Natural killer cell treated with Interleukin-12 subunit alpha and Interleukin-12 subunit beta and Interleukin-15 and Interleukin-18, amount 100 ng/mL, for 72 hours (primary cell): ENCODE measurements at regions not wholly inside any gene's neighbourhood (a gene's known extent, or its start where the extent isn't known, plus 50 kb on each side); places are given as distances from the start of the nearest gene placed in this dataset.
A peak's percentile ranks its signal among the peaks of the same experiment; 100 is the strongest.

ENCODE experiments used
- ATAC-seq, 2 donors: fragments of 150-1000 bp; cut with Tn5 transposase in 1 of 2; sonication (Bioruptor Pico), chemical (Tn5 transposase) in 1 of 2; 2 replicates each; pipeline ENCODE4 v1.10.0; 2021
- DNase-seq: peaks from one replicate; pipeline ENCODE4 v3.0.0; 2022; ENCODE audit warnings: low spot score
- H3K27ac Mint-ChIP-seq, 2 donors: 1 replicate in 1 of 2; 2 replicates in 1 of 2; pipeline ENCODE4 v1.8.0; 2022; ENCODE audit warnings: mixed read lengths in 2 of 2, mild to moderate bottlenecking in 1 of 2, moderate library complexity in 1 of 2
- H3K27me3 Mint-ChIP-seq, 2 donors: 1 replicate in 1 of 2; 2 replicates in 1 of 2; pipeline ENCODE4 v1.8.0; 2022; ENCODE audit warnings: mixed read lengths in 2 of 2
- H3K36me3 Mint-ChIP-seq: one replicate; pipeline ENCODE4 v1.8.0; 2022; ENCODE audit warnings: mixed read lengths
- H3K4me1 Mint-ChIP-seq, 2 donors: 1 replicate in 1 of 2; 2 replicates in 1 of 2; pipeline ENCODE4 v1.8.0; 2022; ENCODE audit warnings: low read depth in 2 of 2, mixed read lengths in 2 of 2, mild to moderate bottlenecking in 1 of 2
- H3K4me3 Mint-ChIP-seq: one replicate; pipeline ENCODE4 v1.8.0; 2022; ENCODE audit warnings: mixed read lengths
- H3K9me3 Mint-ChIP-seq: 2 replicates; pipeline ENCODE4 v1.8.0; 2022; ENCODE audit warnings: mixed read lengths

GRCh38 chr1:172902200-172902599, 148.5 kb downstream of the TNFSF18 start:
- Mint-ChIP-seq H3K27me3 (no peaks in the 10 kb centered on the region), H3K4me3 (no peak overlapping the region), H3K9me3 (peaks cover 16% of the 10 kb centered on the region), H3K27ac (no peak overlapping the region), H3K36me3 (peaks cover 18% of the 10 kb centered on the region), H3K4me1 (peaks cover 40 to 50% of the 10 kb centered on the region in 2 donors)
- ATAC-seq (no peak), DNase-seq (no peak)

GRCh38 chr1:172902861-172903381, 147.8 kb downstream of the TNFSF18 start:
- H3K36me3 Mint-ChIP-seq = peaks cover 21% of the 10 kb centered on the region
- H3K4me1 Mint-ChIP-seq = peaks cover 37 to 51% of the 10 kb centered on the region in 2 donors
- ATAC-seq (peak; percentile 83 to 93), DNase-seq (no peak)
- no peaks in the 10 kb centered on the region for H3K27me3 Mint-ChIP-seq
- peak overlapping the region in 1 of 2 donors; percentile 19 for H3K27ac Mint-ChIP-seq
- peaks cover 13% of the 10 kb centered on the region for H3K9me3 Mint-ChIP-seq
- H3K4me3 Mint-ChIP-seq = no peak overlapping the region

GRCh38 chr1:172903581-172904220, 147.0 kb downstream of the TNFSF18 start:
- ATAC-seq (no peak), DNase-seq (no peak)
- Mint-ChIP-seq H3K4me1 (peaks cover 34 to 51% of the 10 kb centered on the region in 2 donors), H3K9me3 (peaks cover 16% of the 10 kb centered on the region), H3K27me3 (no peaks in the 10 kb centered on the region), H3K4me3 (no peak overlapping the region), H3K27ac (no peak overlapping the region), H3K36me3 (peaks cover 21% of the 10 kb centered on the region)

GRCh38 chr1:172905452-172905851, 145.3 kb downstream of the TNFSF18 start:
- DNase-seq (no peak), ATAC-seq (no peak)
- peak overlapping the region in 1 of 2 donors; percentile 2 for H3K27ac Mint-ChIP-seq
- peaks cover 20% of the 10 kb centered on the region for H3K36me3 Mint-ChIP-seq
- H3K27me3 Mint-ChIP-seq = no peaks in the 10 kb centered on the region
- H3K4me3 Mint-ChIP-seq = no peak overlapping the region
- peaks cover 14% of the 10 kb centered on the region for H3K9me3 Mint-ChIP-seq
- H3K4me1 Mint-ChIP-seq = peaks cover 21 to 38% of the 10 kb centered on the region in 2 donors

GRCh38 chr1:172906778-172907592, 143.8 kb downstream of the TNFSF18 start:
- H3K36me3 Mint-ChIP-seq = peaks cover 10% of the 10 kb centered on the region
- H3K9me3 Mint-ChIP-seq = peaks cover 5% of the 10 kb centered on the region
- DNase-seq (no peak), ATAC-seq (peak in 1 of 2 donors; percentile 69)
- H3K4me3 Mint-ChIP-seq = peak overlapping the region; percentile 45
- peak overlapping the region; percentile 82 to 92 for H3K27ac Mint-ChIP-seq
- H3K4me1 Mint-ChIP-seq = peaks cover 11 to 29% of the 10 kb centered on the region in 2 donors
- H3K27me3 Mint-ChIP-seq = no peaks in the 10 kb centered on the region

GRCh38 chr1:172907834-172908326, 142.9 kb downstream of the TNFSF18 start:
- DNase-seq = no peak
- peaks cover 5% of the 10 kb centered on the region for H3K9me3 Mint-ChIP-seq
- no peak overlapping the region for H3K4me3 Mint-ChIP-seq
- H3K27ac Mint-ChIP-seq = peak overlapping the region; percentile 82 to 92
- H3K4me1 Mint-ChIP-seq = peaks cover 11 to 26% of the 10 kb centered on the region in 2 donors
- H3K36me3 Mint-ChIP-seq = peaks cover 12% of the 10 kb centered on the region
- ATAC-seq = no peak
- no peaks in the 10 kb centered on the region for H3K27me3 Mint-ChIP-seq

GRCh38 chr1:172909606-172910326, 141.0 kb downstream of the TNFSF18 start:
- H3K4me3 Mint-ChIP-seq = no peak overlapping the region
- peaks cover 10% of the 10 kb centered on the region for H3K9me3 Mint-ChIP-seq
- peaks cover 11 to 32% of the 10 kb centered on the region in 2 donors for H3K4me1 Mint-ChIP-seq
- ATAC-seq (no peak), DNase-seq (no peak)
- no peaks in the 10 kb centered on the region for H3K27me3 Mint-ChIP-seq
- H3K36me3 Mint-ChIP-seq = peaks cover 22% of the 10 kb centered on the region
- H3K27ac Mint-ChIP-seq = no peak overlapping the region

- Mint-ChIP-seq H3K4me3 (no peak overlapping the region), H3K9me3 (peaks cover 17% of the 10 kb centered on the region)
Measured at GRCh38 chr1:172912765-172913260, 137.9 kb downstream of the TNFSF18 start.

GRCh38 chr1:172914501-172915144, 136.1 kb downstream of the TNFSF18 start:
- ATAC-seq = no peak
- Mint-ChIP-seq H3K4me3 (no peak overlapping the region), H3K36me3 (peaks cover 18% of the 10 kb centered on the region), H3K4me1 (peaks cover 14 to 26% of the 10 kb centered on the region in 2 donors), H3K27ac (peak overlapping the region in 1 of 2 donors; percentile 66), H3K9me3 (peaks cover 11% of the 10 kb centered on the region), H3K27me3 (peaks cover 0 to 7% of the 10 kb centered on the region in 2 donors)
- DNase-seq = no peak

More at GRCh38 chr1:172912765-172913260, 137.9 kb downstream of the TNFSF18 start:
- DNase-seq (no peak), ATAC-seq (no peak)
- Mint-ChIP-seq H3K27me3 (peaks cover 0 to 7% of the 10 kb centered on the region in 2 donors), H3K36me3 (peaks cover 18% of the 10 kb centered on the region), H3K27ac (no peak overlapping the region), H3K4me1 (peaks cover 14 to 31% of the 10 kb centered on the region in 2 donors)

- H3K9me3 Mint-ChIP-seq = peaks cover 11% of the 10 kb centered on the region
- DNase-seq (peak; percentile 67), ATAC-seq (peak in 1 of 2 donors; percentile 89)
- H3K36me3 Mint-ChIP-seq = peaks cover 18% of the 10 kb centered on the region
- peaks cover 0 to 7% of the 10 kb centered on the region in 2 donors for H3K27me3 Mint-ChIP-seq
- H3K4me1 Mint-ChIP-seq = peaks cover 14 to 26% of the 10 kb centered on the region in 2 donors
- H3K4me3 Mint-ChIP-seq = no peak overlapping the region
- peak overlapping the region in 1 of 2 donors; percentile 66 for H3K27ac Mint-ChIP-seq
Measured at GRCh38 chr1:172915271-172915670, 135.5 kb downstream of the TNFSF18 start.

GRCh38 chr1:172916116-172916515, 134.6 kb downstream of the TNFSF18 start:
- no peak for ATAC-seq
- Mint-ChIP-seq H3K27ac (peak overlapping the region in 1 of 2 donors; percentile 66), H3K36me3 (peaks cover 18% of the 10 kb centered on the region), H3K4me1 (peaks cover 14 to 26% of the 10 kb centered on the region in 2 donors), H3K4me3 (no peak overlapping the region), H3K27me3 (peaks cover 0 to 7% of the 10 kb centered on the region in 2 donors), H3K9me3 (peaks cover 11% of the 10 kb centered on the region)
- no peak for DNase-seq

GRCh38 chr1:172917972-172918371, 132.8 kb downstream of the TNFSF18 start:
- peaks cover 14 to 26% of the 10 kb centered on the region in 2 donors for H3K4me1 Mint-ChIP-seq
- no peak for DNase-seq

More at GRCh38 chr1:172917972-172918371, 132.8 kb downstream of the TNFSF18 start:
- peaks cover 11% of the 10 kb centered on the region for H3K9me3 Mint-ChIP-seq
- H3K27me3 Mint-ChIP-seq = peaks cover 0 to 7% of the 10 kb centered on the region in 2 donors
- no peak overlapping the region for H3K27ac Mint-ChIP-seq
- ATAC-seq = no peak
- no peak overlapping the region for H3K4me3 Mint-ChIP-seq
- peaks cover 15% of the 10 kb centered on the region for H3K36me3 Mint-ChIP-seq
